ENCODE measurements at regions not wholly inside any gene's neighbourhood (a gene's known extent, or its start where the extent isn't known, plus 50 kb on each side); places are given as distances from the start of the nearest gene placed in this dataset.
"Not testable (repeated sequence)": the region's sequence is repeated elsewhere in the genome, so short reads cannot be mapped to it uniquely, and the experiment has no call there.

DNA sequence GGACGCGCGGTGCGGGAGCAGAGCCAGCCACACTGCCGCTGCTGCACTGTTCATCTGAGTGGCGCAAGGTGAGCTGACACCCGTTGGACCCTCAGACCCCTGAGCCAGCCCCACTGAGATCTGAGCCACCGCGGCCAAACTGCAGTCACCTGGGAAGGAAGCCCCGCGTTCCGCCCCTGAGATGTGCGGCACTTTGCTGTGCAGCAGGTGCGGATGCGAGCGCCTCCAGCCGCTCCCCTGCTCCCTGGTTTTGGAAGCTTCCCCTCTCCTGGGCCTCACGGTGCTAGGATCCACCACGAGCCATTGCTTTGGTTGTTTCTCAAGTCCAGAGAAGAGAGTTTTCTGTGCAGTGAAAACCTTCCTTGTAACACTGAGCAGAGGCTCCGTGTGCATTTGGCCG lies 254.1 kb downstream of the ADGRD1 start:
- H3K9me1 ChIP-seq (ENCODE audit: control insufficient read depth, insufficient read depth, low read length); DNase-seq (ENCODE audit: extremely low read depth in 1 of 4, low spot score in 3 of 4); H3K36me3 ChIP-seq (ENCODE audit: control insufficient read depth, insufficient read depth, low read length); CTCF ChIA-PET (ENCODE audit: low intra/inter-chr PET ratio); ATAC-seq; H3K4me2 ChIP-seq (ENCODE audit: insufficient read depth, low read length); H3K27ac ChIP-seq (ENCODE audit: extremely low read depth, low read depth, low read length); H3K9ac ChIP-seq (ENCODE audit: insufficient read depth in 1 of 2, low read depth in 2 of 2, low read length in 2 of 2); H4K20me1 ChIP-seq (replicated peaks; ENCODE audit: control insufficient read depth, insufficient read depth, low read length); H3K4me3 ChIP-seq; H3K9me3 ChIP-seq (replicated peaks; ENCODE audit: control insufficient read depth, insufficient read depth, low read depth, low read length); H2AFZ ChIP-seq (ENCODE audit: low read depth, low read length); FAIRE-seq; BruUV-seq (replicated peaks); H3K79me2 ChIP-seq (ENCODE audit: control insufficient read depth, insufficient read depth, low read length); in situ Hi-C loops (cut with MboI); POLR2A ChIA-PET; intact Hi-C loops (cut with micrococcal nuclease): not testable (repeated sequence)
- Histone ChIP-seq H3K27me3 (ENCODE audit: control insufficient read depth in 2 of 2, insufficient read depth in 2 of 2, low read length in 2 of 2) (peaks cover 19 to 51% of the 10 kb centered on the region in 2 experiments; a peak in 4 of 5 replicates), H3K4me1 (replicated peaks in 1 of 2; ENCODE audit: control insufficient read depth in 2 of 2, insufficient read depth in 2 of 2, low read length in 2 of 2) (peaks cover 0 to 12% of the 10 kb centered on the region in 2 experiments; a peak in 1 of 5 replicates)
- WGBS (ENCODE audit: insufficient coverage, low coverage, missing lambda C conversion rate): 17% methylated on average over 8 of the region's 21 CpGs

DNA sequence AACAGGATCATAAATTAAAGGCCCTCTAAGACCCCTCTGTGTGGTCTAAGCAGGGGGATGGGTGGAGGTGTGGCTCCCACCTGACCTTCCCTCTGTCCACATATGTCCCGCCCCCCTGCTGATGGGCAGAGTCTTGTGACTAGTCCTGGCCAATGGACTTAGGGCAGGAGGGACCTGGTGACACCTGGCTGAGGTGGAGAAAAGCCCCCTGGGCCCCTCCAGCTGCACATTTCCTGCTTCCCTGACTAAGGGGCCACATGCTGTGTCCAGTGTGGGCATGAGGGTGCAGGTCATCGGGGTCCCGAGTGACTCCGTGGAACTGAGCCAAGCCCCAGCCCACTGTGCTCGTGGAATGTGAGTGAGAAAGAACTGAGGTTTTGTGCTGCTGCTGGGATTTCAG lies 254.7 kb downstream of the ADGRD1 start:
- Histone ChIP-seq H3K27me3 (ENCODE audit: control insufficient read depth in 2 of 2, insufficient read depth in 2 of 2, low read length in 2 of 2) (peaks cover 19 to 51% of the 10 kb centered on the region in 2 experiments; a peak in 4 of 5 replicates), H3K9ac (ENCODE audit: insufficient read depth in 1 of 2, low read depth in 2 of 2, low read length in 2 of 2) (no peak overlapping the region), H3K4me2 (ENCODE audit: insufficient read depth, low read length) (no peak overlapping the region), H2AFZ (ENCODE audit: low read depth, low read length) (no peak overlapping the region), H3K27ac (ENCODE audit: extremely low read depth, low read depth, low read length) (no peak overlapping the region), H3K36me3 (ENCODE audit: control insufficient read depth, insufficient read depth, low read length) (no peaks in the 10 kb centered on the region), H3K79me2 (ENCODE audit: control insufficient read depth, insufficient read depth, low read length) (no peaks in the 10 kb centered on the region), H3K4me1 (replicated peaks in 1 of 2; ENCODE audit: control insufficient read depth in 2 of 2, insufficient read depth in 2 of 2, low read length in 2 of 2) (peaks cover 0 to 12% of the 10 kb centered on the region in 2 experiments; a peak in 1 of 5 replicates), H3K4me3 (no peak overlapping the region), H4K20me1 (replicated peaks; ENCODE audit: control insufficient read depth, insufficient read depth, low read length) (no peaks in the 10 kb centered on the region), H3K9me3 (replicated peaks; ENCODE audit: control insufficient read depth, insufficient read depth, low read depth, low read length) (0 out of 2 replicates have a peak, but pooled peaks cover 2% of the 10 kb centered on the region), H3K9me1 (ENCODE audit: control insufficient read depth, insufficient read depth, low read length) (no peaks in the 10 kb centered on the region)
- ATAC-seq (no peak), DNase-seq (ENCODE audit: extremely low read depth in 1 of 4, low spot score in 3 of 4) (no peak), FAIRE-seq (no peak)
- in situ Hi-C loops (cut with MboI): no loop called here
- CTCF ChIA-PET (ENCODE audit: low intra/inter-chr PET ratio): no interaction called here
- intact Hi-C loops (cut with micrococcal nuclease): no loop called here
- BruUV-seq (replicated peaks): no TSS peak
- POLR2A ChIA-PET: no interaction called here
- 26% methylated on average over 5 of the region's 5 CpGs for WGBS (ENCODE audit: insufficient coverage, low coverage, missing lambda C conversion rate)
- TF ChIP-seq NR2F6 (CRISPR knock-in tag; IDR thresholded peaks at IDR 0.05): no peak
- no peak for TF ChIP-seq L3MBTL2 (IDR thresholded peaks at IDR 0.05)
- TF ChIP-seq FOXA1 (IDR thresholded peaks at IDR 0.05; ENCODE audit: borderline replicate concordance): no peak
- TF ChIP-seq, protein P1, sequence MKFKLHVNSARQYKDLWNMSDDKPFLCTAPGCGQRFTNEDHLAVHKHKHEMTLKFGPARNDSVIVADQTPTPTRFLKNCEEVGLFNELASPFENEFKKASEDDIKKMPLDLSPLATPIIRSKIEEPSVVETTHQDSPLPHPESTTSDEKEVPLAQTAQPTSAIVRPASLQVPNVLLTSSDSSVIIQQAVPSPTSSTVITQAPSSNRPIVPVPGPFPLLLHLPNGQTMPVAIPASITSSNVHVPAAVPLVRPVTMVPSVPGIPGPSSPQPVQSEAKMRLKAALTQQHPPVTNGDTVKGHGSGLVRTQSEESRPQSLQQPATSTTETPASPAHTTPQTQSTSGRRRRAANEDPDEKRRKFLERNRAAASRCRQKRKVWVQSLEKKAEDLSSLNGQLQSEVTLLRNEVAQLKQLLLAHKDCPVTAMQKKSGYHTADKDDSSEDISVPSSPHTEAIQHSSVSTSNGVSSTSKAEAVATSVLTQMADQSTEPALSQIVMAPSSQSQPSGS (CRISPR knock-in tag; IDR thresholded peaks at IDR 0.05): no peak
- no peak for TF ChIP-seq TFAM (CRISPR knock-in tag; conservative IDR thresholded peaks at IDR 0.05)
- TF ChIP-seq MCM5 (IDR thresholded peaks at IDR 0.05; ENCODE audit: low read depth): no peak
- no peak for TF ChIP-seq SMARCE1 (IDR thresholded peaks at IDR 0.05)
- no peak for TF ChIP-seq CREBBP (IDR thresholded peaks at IDR 0.05; ENCODE audit: low read depth, low read length)
- TF ChIP-seq ADNP (tag; IDR thresholded peaks at IDR 0.05): no peak
- no peak for TF ChIP-seq MECOM (CRISPR knock-in tag; IDR thresholded peaks at IDR 0.05)
- TF ChIP-seq, protein P2, sequence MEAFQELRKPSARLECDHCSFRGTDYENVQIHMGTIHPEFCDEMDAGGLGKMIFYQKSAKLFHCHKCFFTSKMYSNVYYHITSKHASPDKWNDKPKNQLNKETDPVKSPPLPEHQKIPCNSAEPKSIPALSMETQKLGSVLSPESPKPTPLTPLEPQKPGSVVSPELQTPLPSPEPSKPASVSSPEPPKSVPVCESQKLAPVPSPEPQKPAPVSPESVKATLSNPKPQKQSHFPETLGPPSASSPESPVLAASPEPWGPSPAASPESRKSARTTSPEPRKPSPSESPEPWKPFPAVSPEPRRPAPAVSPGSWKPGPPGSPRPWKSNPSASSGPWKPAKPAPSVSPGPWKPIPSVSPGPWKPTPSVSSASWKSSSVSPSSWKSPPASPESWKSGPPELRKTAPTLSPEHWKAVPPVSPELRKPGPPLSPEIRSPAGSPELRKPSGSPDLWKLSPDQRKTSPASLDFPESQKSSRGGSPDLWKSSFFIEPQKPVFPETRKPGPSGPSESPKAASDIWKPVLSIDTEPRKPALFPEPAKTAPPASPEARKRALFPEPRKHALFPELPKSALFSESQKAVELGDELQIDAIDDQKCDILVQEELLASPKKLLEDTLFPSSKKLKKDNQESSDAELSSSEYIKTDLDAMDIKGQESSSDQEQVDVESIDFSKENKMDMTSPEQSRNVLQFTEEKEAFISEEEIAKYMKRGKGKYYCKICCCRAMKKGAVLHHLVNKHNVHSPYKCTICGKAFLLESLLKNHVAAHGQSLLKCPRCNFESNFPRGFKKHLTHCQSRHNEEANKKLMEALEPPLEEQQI (IDR thresholded peaks at IDR 0.05): no peak
- no peak for TF ChIP-seq ZFX (CRISPR knock-in tag; IDR thresholded peaks at IDR 0.05)
- TF ChIP-seq EP400 (IDR thresholded peaks at IDR 0.05): no peak
- no peak for TF ChIP-seq C11orf30 (IDR thresholded peaks at IDR 0.05; ENCODE audit: low read depth)
- TF ChIP-seq SRF (CRISPR knock-in tag; IDR thresholded peaks at IDR 0.05): no peak
